ENCODE measurements at regions not wholly inside any gene's neighbourhood (a gene's known extent, or its start where the extent isn't known, plus 50 kb on each side); places are given as distances from the start of the nearest gene placed in this dataset.
A peak's percentile ranks its signal among the peaks of the same experiment; 100 is the strongest.

- Histone ChIP-seq H3K4me1 (no peaks in the 10 kb centered on the region), H3K27me3 (replicated peaks; ENCODE audit: control insufficient read depth, insufficient read depth, low read length) (no peaks in the 10 kb centered on the region; the same call in 1 of the 2 replicates), H3K9me3 (no peaks in the 10 kb centered on the region), H3K36me3 (ENCODE audit: control insufficient read depth, insufficient read depth, low read length) (no peaks in the 10 kb centered on the region), H3K4me3 (ENCODE audit: low read depth, low read length) (no peak overlapping the region)
- ChIA-PET CTCF (no interaction called here), POLR2A (no interaction called here)
- Mint-ChIP-seq H3K27me3 (ENCODE audit: insufficient read depth, unreplicated experiment) (peaks cover 16% of the 10 kb centered on the region), H3K9me3 (ENCODE audit: unreplicated experiment) (no peaks in the 10 kb centered on the region), H3K36me3 (ENCODE audit: insufficient read depth, unreplicated experiment) (no peaks in the 10 kb centered on the region), H3K27ac (ENCODE audit: unreplicated experiment) (no peak overlapping the region), H3K4me3 (ENCODE audit: unreplicated experiment) (no peak overlapping the region), H3K4me1 (ENCODE audit: low read depth, unreplicated experiment) (no peaks in the 10 kb centered on the region)
- no peak for DNase-seq
- no peak for TF ChIP-seq CTCF (IDR thresholded peaks at IDR 0.05; ENCODE audit: insufficient read depth in 1 of 2, low read depth in 1 of 2, low read length in 1 of 2, severe bottlenecking in 1 of 2, unreplicated experiment in 1 of 2)
- BruUV-seq (replicated peaks): no TSS peak
- intact Hi-C loops (cut with micrococcal nuclease; ENCODE audit: unreplicated experiment): no loop called here
These were observed 138.2 kb upstream of the LHX5 start for GRCh38 chr12:113609692-113610469.

- ChIA-PET CTCF (no interaction called here), POLR2A (no interaction called here)
- DNase-seq: no peak
- H3K4me3 Mint-ChIP-seq (ENCODE audit: unreplicated experiment): no peak overlapping the region
- Histone ChIP-seq H3K36me3 (ENCODE audit: control insufficient read depth, insufficient read depth, low read length) (no peaks in the 10 kb centered on the region), H3K27me3 (replicated peaks; ENCODE audit: control insufficient read depth, insufficient read depth, low read length) (no peaks in the 10 kb centered on the region; the same call in 1 of the 2 replicates), H3K4me1 (no peaks in the 10 kb centered on the region), H3K4me3 (ENCODE audit: low read depth, low read length) (no peak overlapping the region), H3K9me3 (no peaks in the 10 kb centered on the region)
- no peaks in the 10 kb centered on the region for H3K4me1 Mint-ChIP-seq (ENCODE audit: low read depth, unreplicated experiment)
- H3K9me3 Mint-ChIP-seq (ENCODE audit: unreplicated experiment): no peaks in the 10 kb centered on the region
- no TSS peak for BruUV-seq (replicated peaks)
- no peak overlapping the region for H3K27ac Mint-ChIP-seq (ENCODE audit: unreplicated experiment)
- no peaks in the 10 kb centered on the region for H3K36me3 Mint-ChIP-seq (ENCODE audit: insufficient read depth, unreplicated experiment)
- no peak for TF ChIP-seq CTCF (IDR thresholded peaks at IDR 0.05; ENCODE audit: insufficient read depth in 1 of 2, low read depth in 1 of 2, low read length in 1 of 2, severe bottlenecking in 1 of 2, unreplicated experiment in 1 of 2)
- intact Hi-C loops (cut with micrococcal nuclease; ENCODE audit: unreplicated experiment): no loop called here
- H3K27me3 Mint-ChIP-seq (ENCODE audit: insufficient read depth, unreplicated experiment): peaks cover 6% of the 10 kb centered on the region
These were observed 133.0 kb upstream of the LHX5 start for GRCh38 chr12:113604666-113605065.

GRCh38 chr12:113601656-113602263 lies 130.1 kb upstream of the LHX5 start:
- ChIA-PET CTCF (no interaction called here), POLR2A (no interaction called here)
- no TSS peak for BruUV-seq (replicated peaks)
- intact Hi-C loops (cut with micrococcal nuclease; ENCODE audit: unreplicated experiment): no loop called here
- DNase-seq: peak in 1 of 2 experiments; percentile 53
- Histone ChIP-seq H3K4me1 (no peaks in the 10 kb centered on the region), H3K9me3 (no peaks in the 10 kb centered on the region), H3K36me3 (ENCODE audit: control insufficient read depth, insufficient read depth, low read length) (no peaks in the 10 kb centered on the region), H3K27me3 (replicated peaks; ENCODE audit: control insufficient read depth, insufficient read depth, low read length) (no peaks in the 10 kb centered on the region; the same call in 1 of the 2 replicates), H3K4me3 (ENCODE audit: low read depth, low read length) (no peak overlapping the region)
- H3K4me1 Mint-ChIP-seq (ENCODE audit: low read depth, unreplicated experiment): no peaks in the 10 kb centered on the region
- no peaks in the 10 kb centered on the region for H3K9me3 Mint-ChIP-seq (ENCODE audit: unreplicated experiment)
- no peak overlapping the region for H3K27ac Mint-ChIP-seq (ENCODE audit: unreplicated experiment)
- H3K27me3 Mint-ChIP-seq (ENCODE audit: insufficient read depth, unreplicated experiment): peaks cover 8% of the 10 kb centered on the region
- TF ChIP-seq CTCF (IDR thresholded peaks at IDR 0.05; ENCODE audit: insufficient read depth in 1 of 2, low read depth in 1 of 2, low read length in 1 of 2, severe bottlenecking in 1 of 2, unreplicated experiment in 1 of 2): no peak
- no peaks in the 10 kb centered on the region for H3K36me3 Mint-ChIP-seq (ENCODE audit: insufficient read depth, unreplicated experiment)
- no peak overlapping the region for H3K4me3 Mint-ChIP-seq (ENCODE audit: unreplicated experiment)

All from Caco-2 (cell line).